HFF-Myc (cell line): ENCODE measurements at regions not wholly inside any gene's neighbourhood (a gene's known extent, or its start where the extent isn't known, plus 50 kb on each side); places are given as distances from the start of the nearest gene placed in this dataset.
A peak's percentile ranks its signal among the peaks of the same experiment; 100 is the strongest.

Experiments used
- DNase-seq: peaks from one replicate; pipeline ENCODE4 v3.0.0-alpha.2; 2011; ENCODE audit warnings: low read depth; ENCODE audit errors: extremely low read depth
- H3K4me3 ChIP-seq: replicated peaks from 2 replicates; pipeline ENCODE4 v1.5.1; 2011; ENCODE audit warnings: low read depth, mild to moderate bottlenecking, control low read depth, low read length
- TF ChIP-seq, protein P1 (sequence below): IDR thresholded peaks from 2 replicates; pipeline ENCODE4 v1.5.1; 2012; ENCODE audit warnings: mild to moderate bottlenecking, low read depth, low read length, control low read depth; ENCODE audit errors: missing control alignments

DNA sequence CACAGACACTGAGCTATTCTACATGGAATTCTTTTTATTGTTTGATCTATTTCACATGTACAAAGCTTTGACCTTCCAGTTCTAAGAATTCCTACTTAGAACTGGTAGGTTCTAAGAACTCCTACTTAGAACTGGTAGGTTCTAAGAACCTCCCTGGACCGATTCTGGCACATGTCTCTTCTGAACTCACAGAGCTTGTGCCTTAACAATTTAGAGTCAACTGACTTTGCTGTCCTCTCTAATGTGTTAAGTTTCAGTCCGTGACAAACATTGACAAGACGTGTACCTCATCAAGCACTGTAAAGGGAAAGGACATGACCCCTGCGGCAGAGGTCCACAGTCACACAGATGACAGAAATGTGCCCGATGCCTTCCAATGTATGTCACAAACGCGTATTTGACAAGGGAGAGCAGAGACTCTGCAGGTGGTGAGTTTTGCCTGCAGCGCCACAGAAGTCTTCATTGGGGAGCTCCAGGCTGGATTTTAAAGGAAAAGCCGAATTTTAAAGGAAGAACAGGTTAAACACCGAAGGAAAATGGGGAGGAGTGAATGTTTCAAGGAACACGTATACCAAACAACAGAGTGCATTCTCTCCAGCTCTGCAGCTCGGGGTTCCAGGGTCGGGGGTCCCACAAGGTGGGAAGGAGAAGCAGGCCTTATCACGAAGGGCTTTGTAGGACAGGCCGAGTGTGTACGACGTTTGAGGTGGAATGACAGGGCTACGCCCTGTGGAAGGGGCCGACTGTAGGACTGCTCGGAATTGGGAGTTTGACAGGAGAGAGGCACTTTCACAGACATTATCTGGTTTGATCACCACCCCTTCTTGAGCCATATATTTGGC, 161.1 kb upstream of the KLF14 start:
- TF ChIP-seq, protein P1, sequence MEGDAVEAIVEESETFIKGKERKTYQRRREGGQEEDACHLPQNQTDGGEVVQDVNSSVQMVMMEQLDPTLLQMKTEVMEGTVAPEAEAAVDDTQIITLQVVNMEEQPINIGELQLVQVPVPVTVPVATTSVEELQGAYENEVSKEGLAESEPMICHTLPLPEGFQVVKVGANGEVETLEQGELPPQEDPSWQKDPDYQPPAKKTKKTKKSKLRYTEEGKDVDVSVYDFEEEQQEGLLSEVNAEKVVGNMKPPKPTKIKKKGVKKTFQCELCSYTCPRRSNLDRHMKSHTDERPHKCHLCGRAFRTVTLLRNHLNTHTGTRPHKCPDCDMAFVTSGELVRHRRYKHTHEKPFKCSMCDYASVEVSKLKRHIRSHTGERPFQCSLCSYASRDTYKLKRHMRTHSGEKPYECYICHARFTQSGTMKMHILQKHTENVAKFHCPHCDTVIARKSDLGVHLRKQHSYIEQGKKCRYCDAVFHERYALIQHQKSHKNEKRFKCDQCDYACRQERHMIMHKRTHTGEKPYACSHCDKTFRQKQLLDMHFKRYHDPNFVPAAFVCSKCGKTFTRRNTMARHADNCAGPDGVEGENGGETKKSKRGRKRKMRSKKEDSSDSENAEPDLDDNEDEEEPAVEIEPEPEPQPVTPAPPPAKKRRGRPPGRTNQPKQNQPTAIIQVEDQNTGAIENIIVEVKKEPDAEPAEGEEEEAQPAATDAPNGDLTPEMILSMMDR, result no peak
- no peak for DNase-seq
- no peak overlapping the region for H3K4me3 ChIP-seq

DNA sequence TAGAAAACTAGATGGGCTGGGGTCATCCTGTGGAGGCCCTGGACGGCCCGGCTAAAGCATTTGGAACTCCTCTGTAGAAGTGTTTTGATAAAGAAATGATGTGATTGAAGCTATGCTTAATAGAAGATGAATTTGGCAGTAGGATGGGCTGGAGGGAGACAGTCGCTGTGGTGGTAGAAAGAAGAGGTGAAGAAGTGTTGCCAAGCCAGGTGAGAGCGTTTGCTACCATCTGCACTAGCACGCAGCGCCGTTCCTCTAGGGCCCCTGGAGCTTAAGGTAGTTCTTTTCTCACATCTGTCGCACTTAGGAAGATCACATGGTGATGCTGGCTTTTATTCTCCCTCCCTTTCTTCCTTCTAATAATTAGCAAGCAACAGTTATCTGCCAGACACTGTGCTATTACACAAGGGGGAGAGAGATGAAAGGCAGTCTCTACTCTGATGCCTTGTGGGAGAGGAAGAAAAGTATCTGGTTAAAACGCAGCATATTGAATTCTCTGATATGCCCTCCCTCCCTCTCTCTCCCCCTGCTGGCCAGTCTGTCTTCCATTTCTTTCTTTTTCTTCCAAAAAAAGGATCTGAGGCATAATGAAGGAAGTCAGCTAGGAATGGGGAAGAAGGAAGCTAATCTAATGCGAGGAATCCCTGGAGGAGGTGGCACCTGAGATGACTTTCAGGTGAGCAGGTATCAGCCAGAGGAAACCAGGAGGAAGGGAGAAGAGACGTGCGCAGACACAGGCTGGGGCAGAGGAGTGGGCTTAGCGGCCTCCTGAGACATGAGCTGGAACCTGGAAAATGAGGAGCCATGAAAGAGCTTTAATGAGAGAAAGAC, 162.3 kb upstream of the KLF14 start:
- TF ChIP-seq, protein P1, result peak; percentile 54
- H3K4me3 ChIP-seq, result no peak overlapping the region
- no peak for DNase-seq

DNA sequence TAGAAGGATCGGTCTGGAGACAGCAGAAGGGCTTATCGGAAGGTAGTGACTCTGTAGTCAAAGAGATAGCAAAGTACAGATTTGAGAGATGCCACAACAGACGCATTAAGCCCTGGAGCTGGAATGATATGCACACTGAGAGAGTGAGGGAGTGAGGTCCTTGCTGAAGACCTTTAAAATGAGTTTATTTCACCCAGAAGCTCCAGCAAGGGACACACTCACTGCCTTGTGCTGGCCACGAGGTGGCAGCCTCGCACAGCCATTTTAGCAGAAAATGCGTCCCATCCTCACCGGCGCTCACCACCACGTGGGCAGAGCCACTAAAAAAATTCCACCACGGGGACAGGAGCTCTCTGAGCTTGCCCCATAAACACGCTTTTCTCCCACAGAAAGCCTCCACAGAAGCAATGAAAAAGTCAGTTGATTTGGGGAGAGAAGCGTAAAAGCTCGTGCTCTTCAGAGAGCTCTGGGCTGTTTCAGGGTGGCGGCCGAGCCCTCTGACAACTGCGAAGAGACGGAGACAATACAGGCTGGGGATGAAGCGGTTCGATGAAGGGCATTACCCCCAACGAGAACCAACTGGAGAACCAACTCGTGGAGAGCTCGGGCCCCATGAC, 163.0 kb upstream of the KLF14 start:
- TF ChIP-seq, protein P1, result peak; percentile 75
- no peak overlapping the region for H3K4me3 ChIP-seq
- no peak for DNase-seq

DNA sequence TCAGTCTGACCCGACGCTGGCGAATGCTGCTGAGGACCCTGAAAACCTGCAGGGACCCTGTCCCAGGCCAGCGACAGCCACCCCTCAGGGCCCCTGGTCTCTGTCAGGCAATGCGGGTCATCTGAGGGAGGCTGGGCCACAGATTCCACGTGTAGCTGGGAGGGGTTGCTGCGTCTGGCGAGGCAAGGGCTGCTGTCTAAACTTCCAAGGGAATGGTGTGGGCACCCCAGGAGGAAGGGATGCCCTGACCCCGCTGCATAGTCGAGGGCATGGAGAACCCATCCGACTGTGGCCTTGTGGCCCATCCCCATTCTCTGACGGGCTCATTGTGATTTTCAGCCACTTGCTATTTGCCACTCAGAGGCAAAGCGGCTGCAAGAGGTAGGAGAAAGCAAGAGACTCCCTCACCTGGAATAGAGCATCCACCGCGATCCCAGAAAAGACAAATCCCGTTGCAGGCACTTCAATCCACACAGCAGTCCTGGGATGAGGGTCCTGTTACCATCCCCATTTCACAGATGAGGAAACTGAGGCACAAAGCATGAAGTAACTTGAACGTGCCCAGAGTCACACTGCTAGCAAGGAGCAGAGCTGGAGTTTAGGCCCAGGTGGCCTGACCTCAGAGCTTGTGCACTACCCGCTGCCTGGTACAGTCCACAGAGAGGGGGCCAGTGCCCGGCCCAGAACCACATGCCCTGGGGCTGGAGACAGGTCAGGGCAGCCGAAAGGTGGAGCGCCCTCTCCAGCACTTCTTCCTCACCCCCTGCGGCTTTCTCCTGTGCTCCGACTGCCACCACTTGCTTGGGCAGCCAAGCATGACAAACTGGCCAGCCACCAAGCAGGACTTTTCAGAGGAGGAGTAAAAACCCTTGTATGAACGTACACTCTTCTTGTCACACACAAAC, 163.8 kb upstream of the KLF14 start:
- no peak for DNase-seq
- TF ChIP-seq, protein P1, result no peak
- H3K4me3 ChIP-seq, result no peak overlapping the region

DNA sequence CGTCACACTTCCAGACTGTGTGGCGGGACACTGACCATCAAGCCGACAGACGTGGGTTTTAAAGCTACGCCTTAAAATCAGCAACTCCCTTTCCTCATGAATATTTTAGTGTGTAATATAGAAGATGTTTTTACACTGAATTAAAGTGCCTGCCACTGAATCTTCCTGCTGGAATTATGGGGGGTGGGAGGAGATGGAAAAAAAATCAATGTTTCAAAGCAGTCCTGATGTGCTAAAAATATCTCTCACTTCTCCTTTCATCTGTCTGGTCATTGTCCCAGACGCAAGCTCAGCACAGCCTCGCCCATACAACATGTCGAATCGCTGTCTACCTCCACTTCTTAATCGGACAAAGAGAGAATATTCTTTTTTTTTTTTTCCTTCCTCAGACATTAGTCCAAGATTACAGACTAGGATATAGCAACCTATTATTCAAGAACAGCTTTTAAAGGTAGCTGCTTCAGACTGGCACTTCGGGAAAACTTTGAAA, 165.1 kb upstream of the KLF14 start:
- TF ChIP-seq, protein P1, result no peak
- DNase-seq, result no peak
- H3K4me3 ChIP-seq, result no peak overlapping the region
